Fibroblast of gingiva (primary cell): ENCODE measurements at regions not wholly inside any gene's neighbourhood (a gene's known extent, or its start where the extent isn't known, plus 50 kb on each side); places are given as distances from the start of the nearest gene placed in this dataset.

Source experiments
- DNase-seq: peaks from one replicate; pipeline ENCODE4 v3.0.0-alpha.2; 2011; ENCODE audit warnings: low read depth

DNA sequence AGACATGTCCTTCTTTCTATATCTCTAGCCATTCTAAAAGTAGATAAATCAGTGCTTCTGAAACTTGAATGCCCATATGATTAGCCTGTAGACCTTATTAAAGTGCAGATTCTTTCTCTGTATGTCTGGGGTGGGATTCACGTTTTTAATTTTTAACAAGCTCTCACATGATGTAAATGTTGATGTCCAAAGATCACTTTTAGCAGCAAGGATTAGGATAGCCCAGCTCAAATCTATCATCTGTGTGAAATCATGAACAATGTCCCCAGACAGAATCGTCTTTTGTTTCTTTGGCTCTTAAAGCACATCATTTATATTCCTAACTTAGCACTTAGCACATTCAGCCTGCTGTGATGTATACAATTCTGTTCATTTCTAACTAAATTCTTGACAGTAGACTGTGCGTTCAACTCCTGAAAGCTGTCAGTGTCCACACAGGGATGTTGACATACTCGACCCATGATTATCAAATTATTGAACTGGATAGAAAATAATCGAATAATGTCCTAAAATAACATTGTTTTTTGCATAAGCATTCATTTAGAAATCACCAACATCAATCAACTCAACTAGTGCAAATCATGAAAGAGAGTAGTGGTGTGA lies 102.1 kb upstream of the MLIP start:
- no peak for DNase-seq

DNA sequence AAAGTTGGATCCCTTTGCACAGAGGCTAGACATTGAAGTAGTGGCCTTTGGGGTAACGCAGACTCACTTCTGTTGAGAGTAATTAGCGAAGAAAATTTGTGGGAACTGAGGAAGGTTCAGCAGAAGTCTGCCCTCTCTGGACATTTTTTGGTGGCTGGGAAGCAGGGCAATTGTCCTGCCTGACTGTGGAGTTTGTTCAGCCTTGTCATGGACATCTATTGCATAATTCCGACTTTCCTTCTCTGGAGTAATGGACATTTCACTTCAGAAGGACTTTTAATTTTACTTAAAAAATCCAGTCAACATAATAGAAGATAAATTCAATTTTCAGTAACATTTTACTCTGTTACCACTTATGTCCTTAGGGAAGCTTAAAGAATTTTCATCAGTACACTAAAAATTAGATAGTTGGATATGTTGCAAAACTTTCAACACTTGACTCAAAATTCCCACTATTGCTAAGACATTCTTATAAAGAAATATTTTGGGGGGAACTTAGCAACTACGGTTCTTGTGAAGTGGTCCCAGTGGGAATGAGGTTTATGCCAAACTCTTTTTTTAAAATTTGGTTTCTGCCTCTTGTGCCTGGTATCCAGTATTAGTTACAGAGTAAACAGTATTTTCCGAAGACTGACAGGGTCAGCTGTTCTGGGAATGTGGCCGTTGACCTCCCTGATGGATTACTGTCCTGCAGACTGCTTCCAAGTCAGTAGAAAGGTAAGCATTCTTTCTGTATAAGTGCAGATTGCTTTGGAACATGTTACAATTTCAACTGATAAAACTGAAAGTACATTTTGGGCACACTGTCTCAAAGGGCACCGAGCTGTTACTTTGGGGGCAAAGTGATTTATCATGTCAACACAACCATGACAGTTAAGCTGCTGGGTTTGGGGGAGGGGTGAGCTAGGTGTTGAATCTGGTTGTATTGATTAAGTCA lies 100.6 kb upstream of the MLIP start:
- DNase-seq, result peak; percentile 76

- DNase-seq, result no peak
Measured at GRCh38 chr6:54011277-54011648, 100.0 kb upstream of the MLIP start.

DNA sequence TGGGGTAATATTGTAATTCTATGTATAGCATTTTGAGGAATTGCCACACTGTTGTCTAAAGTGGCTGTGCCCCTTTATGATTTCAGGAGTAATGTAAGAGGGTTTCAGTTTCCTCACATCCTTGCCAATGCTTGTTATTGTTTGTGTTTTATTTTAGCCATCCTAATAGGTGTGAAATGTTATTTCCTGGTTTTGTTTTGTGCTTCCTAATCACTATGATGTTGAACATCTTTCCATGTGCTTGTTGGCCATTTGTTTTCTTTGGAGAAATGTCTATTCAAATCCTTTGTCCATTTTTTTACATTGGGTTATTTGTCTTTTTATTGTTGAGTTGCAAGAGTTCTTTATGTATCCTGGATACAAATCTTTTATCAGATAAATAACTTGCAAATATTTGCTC lies 97.3 kb upstream of the MLIP start:
- no peak for DNase-seq

- DNase-seq, result no peak
Measured at GRCh38 chr6:54014440-54014839, 96.8 kb upstream of the MLIP start.

DNA sequence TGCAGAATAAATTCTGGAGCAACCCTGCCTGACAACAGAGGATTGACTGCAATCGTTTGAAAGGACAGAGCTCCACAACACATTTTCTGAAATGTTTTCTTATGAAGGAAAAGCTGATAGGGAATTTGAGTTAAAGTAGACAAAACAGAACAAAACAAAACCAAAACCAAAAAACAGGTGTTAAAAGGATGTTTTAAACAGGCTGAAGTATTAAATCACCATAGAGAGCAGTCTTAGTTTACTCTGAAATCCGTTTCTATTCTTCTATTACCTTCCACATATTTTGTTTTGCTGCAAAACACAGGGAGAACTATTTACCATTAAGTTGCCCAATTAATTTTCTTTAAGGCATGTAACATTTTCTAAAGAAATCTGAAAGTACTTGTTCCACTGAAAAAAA lies 93.4 kb upstream of the MLIP start:
- no peak for DNase-seq

- DNase-seq, result no peak
Measured at GRCh38 chr6:54018722-54019121, 92.5 kb upstream of the MLIP start.

GRCh38 chr6:54019860-54020259 lies 91.4 kb upstream of the MLIP start:
- no peak for DNase-seq

DNA sequence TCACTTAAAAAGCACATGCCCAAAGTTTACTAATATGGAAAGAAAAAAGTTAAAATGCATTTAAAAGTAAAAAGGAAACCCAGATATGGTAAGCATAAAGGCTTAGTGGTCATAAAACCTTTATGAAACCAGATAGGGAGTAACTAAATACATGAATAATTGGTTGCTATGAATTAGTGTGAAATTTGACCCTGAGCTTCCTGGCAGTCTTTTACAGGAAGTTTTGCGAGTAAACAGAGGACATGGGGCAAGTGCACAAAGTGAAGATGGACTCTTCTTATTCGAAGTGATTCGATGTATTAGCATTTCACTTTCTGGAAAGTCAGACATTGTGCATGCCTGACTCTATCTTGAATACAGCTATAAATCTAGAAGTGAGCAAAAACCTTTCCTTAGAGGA lies 90.9 kb upstream of the MLIP start:
- DNase-seq, result no peak

GRCh38 chr6:54026652-54027400 lies 84.4 kb upstream of the MLIP start:
- DNase-seq, result no peak

DNA sequence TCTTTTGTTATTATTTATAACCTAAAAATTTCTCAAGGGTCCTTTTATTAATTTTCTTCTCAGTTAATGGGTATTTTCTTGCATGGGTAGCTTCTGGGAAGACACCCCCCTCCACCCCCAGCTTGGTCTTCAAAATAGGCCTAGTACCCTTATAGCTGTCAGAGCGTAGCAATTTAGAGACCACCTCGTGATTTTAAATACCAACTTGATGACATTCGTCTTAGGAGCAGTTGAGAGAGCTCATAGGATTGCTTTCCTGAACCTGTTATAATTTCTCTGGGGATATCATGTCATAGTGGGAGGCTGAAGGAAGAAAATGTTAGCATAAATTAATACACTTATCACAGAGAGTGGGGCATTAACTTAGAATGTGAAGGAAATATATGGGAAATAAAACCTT lies 83.1 kb upstream of the MLIP start:
- no peak for DNase-seq

- DNase-seq, result no peak
Measured at GRCh38 chr6:54029187-54029586, 82.1 kb upstream of the MLIP start.

GRCh38 chr6:54031169-54031568 lies 80.1 kb upstream of the MLIP start:
- no peak for DNase-seq

GRCh38 chr6:54037277-54037779 lies 73.9 kb upstream of the MLIP start:
- no peak for DNase-seq

- no peak for DNase-seq
Measured at GRCh38 chr6:54040545-54040944, 70.7 kb upstream of the MLIP start.

GRCh38 chr6:54041239-54041638 lies 70.0 kb upstream of the MLIP start:
- DNase-seq, result no peak

DNA sequence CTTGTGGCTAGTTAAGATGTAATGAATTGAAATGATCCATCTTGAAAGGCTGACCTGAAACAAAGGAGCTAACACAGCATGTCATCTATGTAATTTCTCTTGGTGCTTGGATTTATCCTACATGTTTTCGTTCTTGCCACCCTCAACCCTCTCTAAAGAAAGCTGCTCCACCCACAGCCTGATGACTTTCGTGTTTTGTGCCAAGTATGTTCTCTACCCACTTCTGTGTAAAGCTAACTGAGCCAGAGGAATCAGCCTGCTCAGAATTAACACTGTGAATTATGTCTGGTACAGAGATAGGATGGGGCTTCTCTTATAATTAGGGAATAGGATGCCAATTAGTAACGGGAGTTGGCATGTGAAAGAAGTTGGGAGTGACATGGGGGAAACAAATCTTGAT lies 67.9 kb upstream of the MLIP start:
- DNase-seq, result no peak

DNA sequence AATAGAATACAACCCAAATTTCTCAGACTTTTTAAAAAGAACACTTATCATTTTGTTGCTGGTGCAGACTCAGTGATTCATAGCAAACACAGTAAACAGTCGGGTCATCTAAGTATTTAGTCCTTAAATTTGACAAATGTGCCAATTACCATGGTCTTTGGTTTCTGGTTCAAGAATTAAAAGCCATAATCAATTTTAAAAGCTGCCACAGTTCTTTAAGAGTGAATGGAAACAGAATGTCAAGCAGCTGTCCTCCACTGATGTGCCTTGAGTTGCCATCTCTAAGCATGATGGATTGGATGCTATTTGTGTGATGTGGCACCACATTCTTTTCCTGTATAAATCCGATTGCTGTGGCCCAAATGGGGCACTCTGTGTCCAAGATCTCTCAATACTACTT lies 67.2 kb upstream of the MLIP start:
- no peak for DNase-seq

- no peak for DNase-seq
Measured at GRCh38 chr6:54048782-54049181, 62.5 kb upstream of the MLIP start.

GRCh38 chr6:54050750-54051149 lies 60.5 kb upstream of the MLIP start:
- no peak for DNase-seq

- DNase-seq, result peak; percentile 53
Measured at GRCh38 chr6:54053881-54054391, 57.3 kb upstream of the MLIP start.

GRCh38 chr6:54056105-54056504 lies 55.1 kb upstream of the MLIP start:
- DNase-seq, result no peak

DNA sequence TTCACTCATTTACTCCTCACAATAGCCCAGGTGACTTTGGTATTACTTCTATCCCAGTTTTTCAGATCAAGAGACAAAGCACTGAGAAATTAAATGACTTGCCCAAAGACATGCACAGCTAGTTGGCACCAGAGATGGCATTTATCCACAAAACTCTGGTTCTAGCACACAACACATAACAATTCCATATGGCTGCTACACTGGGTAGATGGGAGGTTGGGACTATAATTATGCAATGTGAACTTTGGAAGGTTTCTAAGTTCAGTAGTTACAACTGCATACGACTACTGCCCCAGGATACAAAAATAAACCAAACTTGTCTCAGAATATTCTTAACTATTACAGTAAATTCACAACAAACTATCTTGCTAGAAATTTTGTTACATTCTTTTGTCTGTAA lies 54.2 kb upstream of the MLIP start:
- DNase-seq, result no peak
